ENCODE measurements at regions not wholly inside any gene's neighbourhood (a gene's known extent, or its start where the extent isn't known, plus 50 kb on each side); places are given as distances from the start of the nearest gene placed in this dataset.

DNA sequence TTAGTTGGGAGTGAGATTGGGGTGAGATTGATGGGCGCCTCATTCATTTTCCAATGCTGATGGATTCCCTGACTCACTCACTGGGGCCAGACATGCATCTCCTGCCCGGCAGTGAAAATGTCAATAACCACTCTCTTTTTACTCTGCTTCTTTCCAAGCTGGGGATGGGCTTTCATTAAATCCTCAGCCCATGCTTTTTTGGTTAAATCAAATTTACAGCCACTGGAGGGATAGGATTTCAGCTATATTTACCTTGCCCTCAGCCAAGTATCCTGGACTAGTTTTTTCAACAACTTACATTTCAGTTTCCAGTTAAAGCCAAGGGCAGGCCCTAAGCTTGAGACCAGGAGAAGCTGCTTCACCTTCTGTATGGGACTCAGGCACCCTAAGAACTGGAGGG is 162.8 kb downstream of the TSN start:
- Mint-ChIP-seq H3K4me3 (no peak overlapping the region), H3K36me3 (no peaks in the 10 kb centered on the region), H3K9me3 (ENCODE audit: low read depth) (no peaks in the 10 kb centered on the region), H3K27ac (no peak overlapping the region), H3K4me1 (no peaks in the 10 kb centered on the region), H3K27me3 (no peaks in the 10 kb centered on the region)
- DNase-seq (no peak), ATAC-seq (no peak)
- CTCF ChIA-PET = no interaction called here

DNA sequence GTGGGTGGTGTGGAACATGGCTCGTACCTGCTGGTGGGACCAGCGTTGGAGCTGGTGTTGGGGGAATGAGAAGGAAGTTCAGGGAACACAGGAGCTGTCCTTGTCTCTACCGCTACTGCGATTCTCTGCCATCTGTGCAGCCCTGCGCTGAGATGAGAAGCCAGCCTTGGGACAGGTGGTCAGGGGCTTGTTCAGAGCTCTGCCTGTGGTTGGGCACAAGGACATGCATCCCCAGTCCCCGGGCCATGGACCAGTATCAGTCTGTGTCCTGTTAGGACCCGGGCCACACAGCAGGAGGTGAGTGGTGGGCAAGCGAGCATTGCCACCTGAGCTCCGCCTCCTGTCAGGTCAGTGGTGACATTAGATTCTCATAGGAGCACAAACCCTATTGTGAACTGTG is 164.4 kb downstream of the TSN start:
- H3K27ac Mint-ChIP-seq = no peak overlapping the region
- no peaks in the 10 kb centered on the region for H3K36me3 Mint-ChIP-seq
- no peaks in the 10 kb centered on the region for H3K27me3 Mint-ChIP-seq
- no peak for ATAC-seq
- DNase-seq = no peak
- no peaks in the 10 kb centered on the region for H3K9me3 Mint-ChIP-seq (ENCODE audit: low read depth)
- CTCF ChIA-PET = no interaction called here
- H3K4me3 Mint-ChIP-seq = no peak overlapping the region
- no peaks in the 10 kb centered on the region for H3K4me1 Mint-ChIP-seq

DNA sequence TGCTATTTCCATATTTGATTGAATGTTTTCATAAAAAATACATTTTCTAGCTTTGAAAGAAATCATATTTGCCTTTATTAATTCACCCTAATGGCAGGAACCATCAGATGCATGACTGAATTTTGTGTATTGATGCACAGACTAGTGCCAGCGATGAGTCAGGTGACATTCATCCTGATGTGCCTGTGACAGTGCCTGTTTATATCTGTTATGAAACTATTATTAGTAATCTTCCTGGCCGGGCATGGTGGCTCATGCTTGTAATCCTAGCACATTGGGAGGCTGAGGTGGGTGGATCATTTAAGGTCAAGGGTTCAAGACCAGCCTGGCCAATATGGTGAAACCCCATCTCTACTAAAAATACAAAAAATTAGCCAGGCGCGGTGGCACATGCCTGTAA is 170.0 kb downstream of the TSN start:
- Mint-ChIP-seq H3K27me3 (no peaks in the 10 kb centered on the region), H3K27ac (no peak overlapping the region), H3K36me3 (no peaks in the 10 kb centered on the region), H3K4me1 (no peaks in the 10 kb centered on the region), H3K4me3 (no peak overlapping the region), H3K9me3 (ENCODE audit: low read depth) (no peaks in the 10 kb centered on the region)
- ATAC-seq = no peak
- DNase-seq = no peak
- CTCF ChIA-PET = no interaction called here

DNA sequence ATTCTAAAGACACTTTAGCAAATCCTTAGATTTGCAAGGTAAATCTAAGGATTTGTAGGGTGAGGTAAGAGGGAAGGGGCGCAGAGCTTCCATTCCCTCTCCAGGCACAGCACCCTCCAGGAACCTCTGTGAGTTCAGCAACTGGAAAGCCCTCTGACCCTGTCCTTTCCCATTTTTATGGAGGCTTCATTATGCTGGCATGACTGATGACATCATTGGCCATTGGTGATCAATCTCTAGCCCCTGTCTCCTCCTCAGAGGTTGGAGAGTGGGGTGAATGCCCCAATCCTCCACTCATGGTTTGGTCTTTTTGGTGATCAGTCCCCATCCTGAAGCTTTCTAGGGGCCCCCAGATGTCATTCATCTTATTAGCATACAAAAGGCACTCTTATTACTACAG is 187.8 kb downstream of the TSN start:
- ATAC-seq (no peak), DNase-seq (no peak)
- Mint-ChIP-seq H3K27ac (no peak overlapping the region), H3K4me3 (no peak overlapping the region), H3K27me3 (peaks cover 11% of the 10 kb centered on the region), H3K4me1 (no peaks in the 10 kb centered on the region), H3K36me3 (no peaks in the 10 kb centered on the region), H3K9me3 (ENCODE audit: low read depth) (no peaks in the 10 kb centered on the region)
- CTCF ChIA-PET = no interaction called here

DNA sequence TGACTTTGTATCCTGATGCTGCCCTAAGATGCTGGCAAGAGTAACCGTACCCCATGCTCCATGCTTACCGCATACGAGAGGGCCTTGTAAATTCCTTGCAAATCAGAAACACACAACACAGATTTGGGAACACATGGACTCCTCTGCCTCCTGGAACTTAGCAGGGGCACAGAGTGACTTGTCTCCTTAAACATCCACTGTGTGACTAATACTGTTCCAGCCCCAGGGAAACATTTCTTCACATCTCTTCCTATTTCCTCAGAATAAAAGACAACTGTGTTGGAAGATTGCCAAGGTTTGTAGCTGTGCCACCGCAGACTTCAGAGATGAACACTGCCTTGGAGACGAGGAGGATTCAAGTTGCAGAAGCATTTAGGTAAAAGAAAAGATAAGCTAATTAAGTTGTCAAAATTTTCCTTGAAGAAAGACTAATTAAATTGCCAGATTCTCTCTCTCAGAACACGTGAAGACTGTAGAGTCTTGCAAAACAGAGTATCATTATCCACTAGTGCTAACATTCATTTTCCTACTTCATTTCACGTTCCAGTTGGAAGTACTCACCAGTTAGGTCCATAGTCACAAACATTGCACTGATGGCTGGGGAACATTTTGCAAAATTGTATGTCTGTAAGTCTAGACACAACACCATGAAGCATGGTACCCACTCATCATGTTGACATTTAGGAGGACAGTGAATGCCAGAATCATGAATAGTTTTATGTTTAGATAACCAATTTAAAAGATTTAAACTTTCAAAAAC is 188.8 kb downstream of the TSN start:
- no peaks in the 10 kb centered on the region for H3K4me1 Mint-ChIP-seq
- CTCF ChIA-PET = no interaction called here
- H3K9me3 Mint-ChIP-seq (ENCODE audit: low read depth) = no peaks in the 10 kb centered on the region

DNA sequence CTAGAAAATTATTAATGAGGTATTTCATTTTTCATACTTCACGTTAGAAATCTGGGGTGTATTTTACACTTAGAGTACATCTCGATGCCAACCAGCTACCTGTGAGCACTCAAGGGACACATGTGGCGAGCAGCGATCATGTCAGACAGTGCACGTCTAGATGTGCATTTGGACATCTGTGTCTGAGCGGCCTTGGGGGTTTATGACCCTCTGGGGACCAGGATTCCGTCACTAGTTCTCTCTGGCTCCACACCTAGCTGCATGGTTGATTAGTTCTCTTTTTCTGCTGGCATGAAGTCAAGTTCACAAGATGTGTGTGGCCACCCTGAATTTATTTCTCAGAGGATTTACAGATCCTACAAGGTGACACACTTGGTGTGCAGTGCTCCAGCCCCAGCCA is 192.2 kb downstream of the TSN start:
- no peak overlapping the region for H3K27ac Mint-ChIP-seq
- no peak overlapping the region for H3K4me3 Mint-ChIP-seq
- no peaks in the 10 kb centered on the region for H3K9me3 Mint-ChIP-seq (ENCODE audit: low read depth)
- CTCF ChIA-PET = no interaction called here
- H3K4me1 Mint-ChIP-seq = no peaks in the 10 kb centered on the region
- peaks cover 6% of the 10 kb centered on the region for H3K27me3 Mint-ChIP-seq
- ATAC-seq (no peak), DNase-seq (no peak)
- no peaks in the 10 kb centered on the region for H3K36me3 Mint-ChIP-seq

More for the DNA sequence above, 188.8 kb downstream of the TSN start:
- ATAC-seq = no peak
- no peak overlapping the region for H3K27ac Mint-ChIP-seq
- no peak overlapping the region for H3K4me3 Mint-ChIP-seq
- peaks cover 11% of the 10 kb centered on the region for H3K27me3 Mint-ChIP-seq
- no peak for DNase-seq
- H3K36me3 Mint-ChIP-seq = no peaks in the 10 kb centered on the region

DNA sequence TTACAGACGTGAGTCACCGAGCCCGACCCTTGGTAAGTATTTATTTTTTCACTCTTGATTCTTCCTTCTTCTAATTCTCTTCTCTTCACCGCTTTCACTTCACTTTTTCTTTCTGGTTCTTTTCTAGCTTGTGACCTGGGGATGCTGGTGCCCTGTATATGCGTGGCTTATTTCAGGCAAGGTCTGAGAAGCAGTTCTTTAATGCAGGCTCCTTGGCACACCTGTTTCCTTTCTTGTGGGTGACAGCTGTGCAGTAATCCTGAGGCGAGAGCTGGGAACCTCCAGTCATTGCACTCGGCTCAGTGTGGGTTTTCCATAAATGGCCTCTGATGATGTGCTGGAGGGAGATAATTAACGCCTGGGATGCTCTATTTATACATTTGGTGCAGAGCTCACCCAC is 193.8 kb downstream of the TSN start:
- H3K4me1 Mint-ChIP-seq = no peaks in the 10 kb centered on the region
- H3K9me3 Mint-ChIP-seq (ENCODE audit: low read depth) = no peaks in the 10 kb centered on the region
- H3K27me3 Mint-ChIP-seq = peaks cover 3% of the 10 kb centered on the region
- ATAC-seq (no peak), DNase-seq (no peak)
- H3K36me3 Mint-ChIP-seq = no peaks in the 10 kb centered on the region
- no peak overlapping the region for H3K4me3 Mint-ChIP-seq
- CTCF ChIA-PET = no interaction called here
- H3K27ac Mint-ChIP-seq = no peak overlapping the region

DNA sequence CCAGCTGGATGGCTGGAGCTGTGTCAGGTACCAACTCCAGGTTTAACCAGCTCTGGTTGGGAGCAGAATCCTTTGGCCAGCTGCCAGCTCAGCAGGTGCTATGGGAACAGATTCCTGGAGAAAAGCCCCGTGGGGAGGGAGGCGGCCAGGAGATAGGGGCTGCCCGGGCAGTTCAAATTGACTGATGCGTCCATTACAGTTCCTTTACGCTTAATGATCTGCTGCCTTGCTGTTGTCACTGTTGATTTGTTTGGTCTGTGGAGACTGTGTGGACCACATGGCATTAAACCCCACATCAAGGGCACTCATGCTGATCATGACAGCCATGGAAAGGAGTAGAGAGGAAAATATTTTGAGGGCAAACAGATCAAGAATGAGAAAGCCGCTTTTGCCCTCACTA is 200.0 kb downstream of the TSN start:
- CTCF ChIA-PET = no interaction called here
- DNase-seq (no peak), ATAC-seq (no peak)
- Mint-ChIP-seq H3K4me1 (no peaks in the 10 kb centered on the region), H3K4me3 (no peak overlapping the region), H3K27ac (no peak overlapping the region), H3K9me3 (ENCODE audit: low read depth) (no peaks in the 10 kb centered on the region), H3K27me3 (peaks cover 5% of the 10 kb centered on the region), H3K36me3 (no peaks in the 10 kb centered on the region)

DNA sequence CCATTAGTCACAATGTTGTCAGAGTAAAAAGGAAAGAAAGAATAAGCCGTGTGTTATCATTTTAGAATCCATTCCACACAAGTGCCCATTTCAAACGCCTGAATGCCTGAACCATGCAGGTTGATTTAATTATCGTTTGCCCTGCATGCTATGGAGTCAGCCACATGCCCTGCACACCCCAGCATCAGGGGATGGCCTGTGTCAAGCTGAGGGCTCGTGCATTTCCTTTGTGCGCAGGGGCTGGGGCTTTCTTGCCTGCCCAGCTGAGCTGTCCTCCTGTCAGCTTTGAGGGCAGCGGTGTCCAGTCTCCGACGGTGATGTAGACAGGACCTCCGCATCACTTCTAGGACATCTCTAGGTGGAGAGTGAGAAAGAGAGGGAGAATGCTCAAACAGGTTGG is 200.4 kb downstream of the TSN start:
- Mint-ChIP-seq H3K27ac (no peak overlapping the region), H3K36me3 (no peaks in the 10 kb centered on the region), H3K4me3 (no peak overlapping the region), H3K27me3 (peaks cover 5% of the 10 kb centered on the region), H3K9me3 (ENCODE audit: low read depth) (no peaks in the 10 kb centered on the region), H3K4me1 (no peaks in the 10 kb centered on the region)
- CTCF ChIA-PET = no interaction called here
- ATAC-seq (no peak), DNase-seq (no peak)

DNA sequence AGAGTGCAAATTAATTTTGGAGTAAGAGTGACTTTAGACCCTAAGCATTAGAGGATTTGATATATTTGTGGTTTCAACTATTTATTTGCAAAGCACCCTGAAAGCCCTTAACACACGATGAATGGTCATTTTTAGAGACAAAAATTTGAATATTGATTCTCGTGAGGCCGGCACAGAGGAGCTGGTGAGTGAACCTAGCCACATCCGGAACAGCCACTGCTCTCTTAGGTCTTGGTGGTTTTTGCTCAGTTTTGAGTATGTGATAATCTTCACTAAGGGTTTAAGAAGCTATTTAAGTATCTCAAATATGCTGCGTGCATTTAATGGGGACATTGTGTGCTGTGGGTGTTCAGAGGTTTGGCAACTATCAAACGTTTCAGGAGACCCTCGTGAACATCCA is 204.8 kb downstream of the TSN start:
- CTCF ChIA-PET = no interaction called here
- no peaks in the 10 kb centered on the region for H3K36me3 Mint-ChIP-seq

DNA sequence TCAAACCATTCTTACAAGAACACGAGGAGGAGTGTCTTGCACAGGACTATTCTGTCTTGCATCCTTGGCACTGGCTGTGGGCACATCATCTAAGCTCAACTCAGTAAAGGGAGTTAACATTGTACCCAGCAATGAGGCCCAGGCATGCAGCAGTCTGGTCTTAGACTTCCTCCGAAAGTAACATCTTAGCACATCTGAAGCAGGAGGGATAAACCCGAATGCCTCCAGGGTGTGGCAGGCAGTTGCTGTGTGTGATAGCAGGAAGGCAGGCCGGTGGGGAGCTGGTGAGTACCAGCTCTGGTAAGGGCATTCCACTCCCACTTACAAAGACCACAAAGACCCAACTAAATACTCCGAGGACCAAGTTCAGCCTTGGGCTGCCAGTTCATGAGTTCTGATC is 206.3 kb downstream of the TSN start:
- Mint-ChIP-seq H3K36me3 (no peaks in the 10 kb centered on the region), H3K27ac (no peak overlapping the region), H3K27me3 (peaks cover 3% of the 10 kb centered on the region), H3K4me3 (no peak overlapping the region), H3K4me1 (no peaks in the 10 kb centered on the region), H3K9me3 (ENCODE audit: low read depth) (no peaks in the 10 kb centered on the region)
- DNase-seq (no peak), ATAC-seq (no peak)
- CTCF ChIA-PET = no interaction called here

More for the DNA sequence above, 204.8 kb downstream of the TSN start:
- no peak for DNase-seq
- Mint-ChIP-seq H3K27me3 (peaks cover 3% of the 10 kb centered on the region), H3K4me3 (no peak overlapping the region), H3K4me1 (no peaks in the 10 kb centered on the region), H3K9me3 (ENCODE audit: low read depth) (no peaks in the 10 kb centered on the region), H3K27ac (no peak overlapping the region)
- ATAC-seq = no peak

DNA sequence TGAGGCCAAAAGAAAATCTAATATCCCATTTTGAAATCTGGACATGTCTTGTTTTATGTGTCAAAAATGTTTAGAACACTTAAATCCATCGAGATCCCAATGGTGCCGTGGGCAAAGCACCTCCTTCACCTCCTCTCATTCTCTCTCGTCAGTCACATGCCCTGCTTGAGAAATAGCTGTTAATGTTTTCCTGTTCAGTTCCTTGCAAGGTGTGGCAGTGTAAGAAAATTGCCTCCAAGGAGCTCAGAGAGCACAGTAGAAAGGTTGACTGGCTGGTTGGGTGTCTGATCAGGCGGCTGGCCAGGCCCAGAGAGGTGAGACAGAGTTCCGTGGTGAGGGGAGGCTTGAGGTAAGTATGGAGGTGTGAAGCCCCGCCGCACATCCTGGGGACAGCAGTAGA is 210.2 kb downstream of the TSN start:
- Mint-ChIP-seq H3K27me3 (peaks cover 16% of the 10 kb centered on the region), H3K36me3 (no peaks in the 10 kb centered on the region), H3K4me3 (no peak overlapping the region), H3K9me3 (ENCODE audit: low read depth) (no peaks in the 10 kb centered on the region), H3K4me1 (no peaks in the 10 kb centered on the region), H3K27ac (no peak overlapping the region)
- ATAC-seq = no peak
- CTCF ChIA-PET = no interaction called here
- DNase-seq = no peak

DNA sequence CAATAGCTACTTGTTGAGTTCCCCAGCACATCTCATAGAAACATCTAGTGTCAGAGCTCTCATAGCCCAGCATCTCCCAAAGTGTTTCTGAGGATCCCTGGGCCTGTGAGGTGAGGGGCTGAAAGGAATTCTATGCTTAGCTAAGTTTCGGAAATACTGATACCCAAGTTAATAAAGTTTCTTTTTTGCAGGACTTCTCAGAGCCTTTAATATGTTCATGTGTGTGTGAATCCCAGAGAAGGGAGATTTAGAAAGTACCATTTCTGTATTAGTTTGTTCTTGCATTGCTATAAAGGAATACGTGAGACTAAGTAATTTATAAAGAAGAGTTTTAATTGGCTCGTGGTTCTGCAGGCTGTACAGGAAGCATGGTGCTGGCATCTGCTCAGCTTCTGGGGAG is 211.2 kb downstream of the TSN start:
- Mint-ChIP-seq H3K9me3 (ENCODE audit: low read depth) (no peaks in the 10 kb centered on the region), H3K27ac (no peak overlapping the region), H3K4me3 (no peak overlapping the region), H3K4me1 (no peaks in the 10 kb centered on the region), H3K27me3 (peaks cover 16% of the 10 kb centered on the region), H3K36me3 (no peaks in the 10 kb centered on the region)
- CTCF ChIA-PET = no interaction called here
- ATAC-seq = no peak
- no peak for DNase-seq

DNA sequence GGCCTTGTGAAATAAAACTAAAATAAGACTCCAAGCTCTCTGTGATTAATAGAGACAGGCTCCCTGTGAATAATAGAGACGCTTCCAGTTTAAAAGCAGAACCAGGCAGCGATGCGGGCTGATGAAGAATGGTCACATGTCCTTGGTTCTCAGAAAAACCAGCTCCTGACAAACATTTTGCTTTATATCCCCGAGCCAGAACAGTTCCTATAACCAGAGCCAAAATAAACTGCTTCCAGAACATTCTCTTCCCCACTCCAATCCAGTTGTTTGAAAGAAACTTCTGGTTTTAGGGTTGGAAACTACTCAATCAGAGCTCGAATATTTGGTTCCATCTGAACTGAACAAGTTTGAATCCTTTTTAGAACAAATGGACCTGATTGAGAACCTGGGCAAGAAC is 213.7 kb downstream of the TSN start:
- Mint-ChIP-seq H3K4me3 (no peak overlapping the region), H3K4me1 (no peaks in the 10 kb centered on the region), H3K27me3 (peaks cover 16% of the 10 kb centered on the region), H3K36me3 (no peaks in the 10 kb centered on the region), H3K9me3 (ENCODE audit: low read depth) (no peaks in the 10 kb centered on the region), H3K27ac (no peak overlapping the region)
- ATAC-seq = no peak
- CTCF ChIA-PET = interaction anchor here (1.2 kb wide), 1 partner anchor 158 kb away, joined by 3 read pairs; no protein-coding TSS in a partner anchor
- DNase-seq = no peak
